GM21576 (cell line): ENCODE measurements at regions not wholly inside any gene's neighbourhood (a gene's known extent, or its start where the extent isn't known, plus 50 kb on each side); places are given as distances from the start of the nearest gene placed in this dataset.

Source experiments
- ATAC-seq: cut with Tn5 transposase; IDR thresholded peaks from one replicate; pipeline ENCODE4 v1.9.1; 2021; ENCODE audit warnings: mild to moderate bottlenecking, moderate library complexity; ENCODE audit not compliant: unreplicated experiment

GRCh38 chr4:14284578-14284977, 657.1 kb upstream of the BOD1L1 start:
- no peak for ATAC-seq

GRCh38 chr4:14289708-14290107, 662.2 kb upstream of the BOD1L1 start:
- no peak for ATAC-seq

DNA sequence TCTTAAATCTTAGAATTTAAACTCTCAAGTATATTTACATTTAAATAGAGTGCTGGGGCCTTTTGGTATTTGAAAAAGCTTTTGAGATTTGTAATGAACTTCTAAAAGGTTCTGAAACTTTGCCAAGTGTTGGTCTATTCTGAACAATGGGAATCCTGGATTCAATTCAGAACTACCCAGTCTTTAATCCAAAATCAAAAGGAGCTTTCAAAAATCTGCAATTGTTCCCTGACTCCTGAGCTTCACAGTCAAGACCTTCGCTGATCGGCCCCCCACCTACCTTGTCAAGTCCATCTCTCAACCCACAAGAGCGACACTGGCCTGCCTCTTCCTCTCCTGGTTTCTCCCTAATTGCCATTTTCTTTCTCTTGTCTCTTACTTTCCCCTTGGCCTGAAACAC, 666.1 kb upstream of the BOD1L1 start:
- ATAC-seq, result no peak

DNA sequence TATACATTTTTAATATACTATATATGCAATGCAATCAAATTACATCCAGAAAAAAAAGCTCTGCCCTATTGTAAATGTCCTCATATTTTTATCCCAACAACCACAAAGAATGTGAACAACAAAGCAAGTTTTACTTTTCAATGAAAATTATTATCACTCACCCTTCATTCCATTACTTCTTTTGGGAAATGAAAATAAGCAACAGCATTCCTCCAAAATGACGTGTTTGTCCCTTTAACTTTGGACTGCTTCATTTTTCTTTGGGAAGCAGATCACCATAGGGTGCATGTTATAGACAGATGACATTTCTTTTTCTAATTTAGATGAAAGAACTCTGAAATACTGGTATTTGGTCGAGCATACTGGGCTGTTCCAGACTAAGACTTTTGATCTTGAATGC, 667.1 kb upstream of the BOD1L1 start:
- no peak for ATAC-seq

DNA sequence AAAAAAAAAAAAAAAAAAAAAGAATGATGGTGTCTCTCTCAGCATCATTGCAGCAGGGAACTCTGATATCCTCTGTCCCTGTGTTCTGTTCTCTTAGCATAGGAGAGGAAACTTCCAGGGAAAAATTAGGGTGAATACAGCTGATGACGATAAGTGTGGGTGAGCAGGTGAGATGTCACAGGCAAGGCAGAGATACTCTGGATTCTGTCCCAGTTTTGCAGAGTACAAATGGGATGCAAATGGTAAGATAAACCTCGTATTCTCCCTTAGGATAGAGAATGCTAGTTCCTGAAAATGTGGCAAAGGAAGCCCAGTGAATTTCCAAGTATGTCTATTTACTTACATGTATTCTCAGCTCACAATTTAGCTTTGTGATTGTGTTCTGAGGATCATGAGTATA, 671.6 kb upstream of the BOD1L1 start:
- ATAC-seq, result no peak

DNA sequence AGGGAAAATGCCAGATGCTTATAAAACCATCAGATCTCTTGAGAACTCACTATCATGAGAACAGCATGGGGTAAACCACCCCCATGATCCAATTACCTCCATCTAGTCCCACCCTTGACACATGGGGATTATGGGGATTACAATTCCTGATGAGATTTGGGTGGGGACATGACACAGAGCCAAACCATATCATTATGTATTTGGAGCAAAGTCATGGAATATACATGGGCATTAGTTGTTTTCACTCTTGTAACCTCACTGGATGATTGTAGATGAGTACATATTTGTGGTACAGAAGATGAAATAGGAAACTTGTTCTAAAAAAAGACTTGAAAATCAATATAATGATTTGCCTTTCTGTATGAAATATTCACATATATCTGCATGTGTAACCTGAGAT, 674.5 kb upstream of the BOD1L1 start:
- ATAC-seq, result no peak

- ATAC-seq, result no peak
These were observed 676.3 kb upstream of the BOD1L1 start for GRCh38 chr4:14303856-14304255.

DNA sequence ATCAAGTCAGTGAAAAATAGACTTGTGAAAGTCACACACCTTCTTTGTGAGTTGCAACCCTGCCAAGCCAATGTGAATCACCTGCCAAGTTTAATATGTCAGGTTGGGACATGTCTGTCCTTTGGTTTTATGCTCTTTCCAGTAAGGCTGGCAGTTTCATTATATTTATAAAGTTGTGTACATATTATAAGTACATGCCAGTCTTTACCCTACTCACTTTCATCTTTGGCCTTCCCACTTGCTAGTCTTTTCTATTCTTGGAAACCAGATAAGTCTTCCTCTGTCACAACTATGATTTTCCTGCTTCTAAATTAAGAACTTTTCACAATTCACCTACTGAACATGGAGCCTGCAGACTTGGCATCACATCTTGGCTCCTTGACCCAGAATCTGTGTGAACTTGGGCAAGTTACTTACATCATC, 680.7 kb upstream of the BOD1L1 start:
- ATAC-seq, result no peak

DNA sequence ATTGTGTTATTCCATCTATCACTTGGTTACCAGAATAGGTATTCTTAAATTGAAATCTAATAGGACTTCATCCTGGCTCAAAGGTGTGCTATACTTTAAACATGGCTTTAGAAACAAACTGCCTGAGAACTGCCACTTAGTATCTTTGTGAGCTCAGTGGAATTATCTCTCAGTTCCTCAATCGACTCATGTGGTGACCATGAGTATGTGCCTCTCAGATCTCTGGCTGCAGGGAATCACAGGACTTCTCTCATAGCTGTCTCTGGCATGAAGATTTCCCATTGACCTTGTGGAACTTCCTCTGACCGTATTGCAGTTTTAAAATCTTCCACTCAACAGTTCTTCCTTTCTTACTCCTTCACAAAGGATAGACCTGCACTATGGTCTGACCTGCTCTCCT, 681.9 kb upstream of the BOD1L1 start:
- no peak for ATAC-seq

- ATAC-seq, result no peak
These were observed 686.2 kb upstream of the BOD1L1 start for GRCh38 chr4:14313757-14314156.

DNA sequence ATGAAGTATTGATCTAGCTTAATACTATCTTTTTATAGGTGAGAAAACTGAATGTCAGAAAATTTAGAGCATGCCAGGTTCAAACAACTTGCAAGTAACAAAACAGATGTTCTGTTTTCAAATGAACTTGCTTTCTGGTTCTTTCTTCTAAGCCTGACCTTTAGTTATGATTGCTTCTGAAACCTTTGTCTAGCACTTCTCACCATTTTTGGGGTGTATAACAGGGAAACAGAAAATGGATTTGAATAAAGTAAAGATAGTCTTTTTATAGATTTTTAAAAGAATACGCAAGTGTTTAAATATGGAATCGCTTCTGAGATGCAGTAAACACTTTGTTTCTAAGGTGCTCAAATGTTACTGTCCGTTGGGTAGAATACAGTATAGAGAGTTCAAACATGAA, 687.2 kb upstream of the CPEB2 start:
- no peak for ATAC-seq

- ATAC-seq, result no peak
These were observed 684.9 kb upstream of the CPEB2 start for GRCh38 chr4:14317351-14317750.

GRCh38 chr4:14318671-14319070, 683.6 kb upstream of the CPEB2 start:
- no peak for ATAC-seq

DNA sequence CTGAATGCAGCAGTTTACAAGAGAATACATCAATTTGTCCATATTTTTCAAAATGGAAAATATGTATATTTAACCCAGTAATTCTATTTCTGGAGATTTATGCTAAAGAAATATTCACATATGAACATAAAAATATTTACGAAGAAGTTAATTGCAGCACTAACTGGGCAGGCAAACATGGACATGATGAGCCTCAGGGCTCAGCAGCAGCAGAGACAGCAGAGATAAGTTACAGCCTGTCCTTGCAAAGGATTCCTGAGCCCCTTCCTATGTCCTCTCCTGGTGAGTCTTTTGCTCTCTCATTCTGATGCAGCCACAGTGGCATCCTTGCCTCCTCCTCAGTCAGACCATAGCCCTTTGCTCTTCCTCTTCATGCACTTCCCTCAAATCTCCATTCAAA, 680.6 kb upstream of the CPEB2 start:
- no peak for ATAC-seq

- no peak for ATAC-seq
These were observed 679.1 kb upstream of the CPEB2 start for GRCh38 chr4:14323191-14323590.

DNA sequence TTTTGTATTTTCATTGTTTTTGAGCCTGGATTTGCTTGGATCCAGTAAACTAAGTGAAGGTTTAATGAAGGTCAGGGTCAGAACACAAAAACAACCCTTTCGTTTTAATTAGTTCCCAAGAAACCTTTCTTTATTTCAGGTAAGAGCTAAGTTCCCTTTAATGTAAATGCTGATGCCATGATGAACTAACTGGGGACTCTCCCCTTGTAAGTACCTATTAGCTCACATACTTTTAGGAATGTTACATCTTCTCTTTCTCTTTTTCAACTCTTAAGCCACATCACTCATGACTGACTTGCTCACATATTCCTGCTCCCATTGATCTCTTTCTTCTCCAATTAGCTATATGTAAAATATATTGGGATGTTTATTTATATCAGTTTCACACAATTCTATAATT, 673.1 kb upstream of the CPEB2 start:
- no peak for ATAC-seq

DNA sequence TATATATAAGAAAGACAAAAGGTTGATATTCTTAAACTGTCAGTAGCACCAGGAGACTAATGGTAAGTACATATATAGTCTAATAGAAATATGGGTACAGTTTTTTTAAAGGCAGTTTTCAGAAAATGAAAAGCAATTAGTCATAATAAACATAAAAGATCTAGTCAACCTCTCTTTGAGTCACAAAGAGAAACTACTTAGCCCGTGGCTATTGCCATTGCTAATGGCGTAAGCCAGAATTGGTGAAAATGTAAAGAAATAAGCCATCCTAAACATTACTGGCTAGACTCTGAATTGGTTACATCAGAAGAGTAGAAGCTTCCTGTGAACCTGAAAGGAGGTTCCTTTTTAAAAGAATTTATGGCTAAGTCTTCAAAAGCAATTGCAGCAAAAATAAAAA, 668.7 kb upstream of the CPEB2 start:
- no peak for ATAC-seq

DNA sequence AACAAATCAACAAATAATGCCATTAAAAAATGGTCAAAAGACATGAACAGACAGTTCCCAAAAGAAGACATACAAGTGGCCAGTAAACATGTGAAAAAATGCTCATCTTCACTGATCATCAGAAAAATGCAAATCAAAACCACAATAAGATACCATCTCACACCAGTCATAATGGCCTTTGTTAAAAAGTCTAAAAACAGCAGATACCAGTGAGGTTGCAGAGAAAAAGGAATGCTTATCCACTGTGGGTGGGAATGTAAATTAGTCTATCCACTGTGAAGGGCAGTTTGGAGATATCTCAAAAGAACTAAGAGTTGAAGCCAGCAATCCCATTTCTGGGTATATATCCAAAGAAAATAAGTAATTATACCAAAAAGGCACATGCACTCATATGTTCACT, 668.1 kb upstream of the CPEB2 start:
- no peak for ATAC-seq

- ATAC-seq, result no peak
These were observed 666.4 kb upstream of the CPEB2 start for GRCh38 chr4:14335872-14336271.

- no peak for ATAC-seq
These were observed 665.6 kb upstream of the CPEB2 start for GRCh38 chr4:14336656-14337055.

DNA sequence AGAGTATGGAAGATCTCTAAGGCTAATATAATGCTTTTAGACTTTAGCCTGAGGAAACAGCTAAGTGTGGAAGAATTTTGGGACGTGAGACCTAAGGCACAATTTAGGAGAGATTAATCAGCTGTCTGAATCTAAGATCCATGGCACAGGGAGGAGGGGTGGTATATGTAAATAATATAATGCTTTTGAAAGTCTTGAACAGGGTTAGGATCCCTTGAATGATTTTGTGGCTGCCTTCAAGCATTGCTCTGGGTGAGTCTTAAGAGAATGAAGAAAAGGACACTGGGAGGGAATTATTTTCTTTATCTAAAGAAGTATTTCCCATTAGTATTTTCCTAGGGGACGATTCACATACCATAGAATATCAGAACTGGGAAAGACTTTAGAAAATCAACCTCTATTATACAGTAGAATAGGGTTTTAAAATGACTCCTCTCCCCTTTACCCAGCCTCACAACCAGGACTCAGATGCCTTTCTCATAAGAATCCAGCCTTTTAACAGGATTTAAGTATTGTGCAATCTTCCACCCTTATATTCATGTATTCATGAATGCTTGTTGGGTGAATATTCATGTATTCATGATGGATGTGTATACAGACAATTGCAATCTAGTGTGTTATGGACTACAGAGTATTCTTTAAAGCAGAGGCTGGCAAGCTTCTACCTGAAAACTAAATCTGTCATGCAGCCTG, 664.2 kb upstream of the CPEB2 start:
- no peak for ATAC-seq

GRCh38 chr4:14338585-14339265, 663.6 kb upstream of the CPEB2 start:
- no peak for ATAC-seq

DNA sequence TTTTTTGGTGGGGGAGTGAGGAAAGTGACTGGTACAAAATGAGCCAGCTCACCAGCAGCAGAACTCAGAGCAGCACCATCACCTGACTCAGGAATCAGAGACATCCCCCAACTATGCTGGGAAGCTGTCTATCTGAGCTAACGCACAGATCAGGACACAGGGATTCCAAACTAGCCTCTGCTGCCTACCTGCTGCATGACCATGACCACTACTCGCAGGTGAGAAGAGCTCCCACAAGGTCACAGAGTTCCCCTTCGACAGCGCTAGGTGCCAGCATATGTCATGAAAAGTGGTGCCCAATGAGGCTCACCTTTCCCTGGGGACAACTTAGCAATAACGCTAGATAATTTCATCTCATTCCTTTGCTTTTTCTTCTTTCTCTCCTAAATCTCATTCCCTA, 662.6 kb upstream of the CPEB2 start:
- ATAC-seq, result no peak
